Effector CD4-positive, alpha-beta T cell (primary cell): ENCODE measurements at regions not wholly inside any gene's neighbourhood (a gene's known extent, or its start where the extent isn't known, plus 50 kb on each side); places are given as distances from the start of the nearest gene placed in this dataset.

Experiments used
- DNase-seq: peaks from one replicate; pipeline ENCODE4 v3.0.0-alpha.2; 2020

DNA sequence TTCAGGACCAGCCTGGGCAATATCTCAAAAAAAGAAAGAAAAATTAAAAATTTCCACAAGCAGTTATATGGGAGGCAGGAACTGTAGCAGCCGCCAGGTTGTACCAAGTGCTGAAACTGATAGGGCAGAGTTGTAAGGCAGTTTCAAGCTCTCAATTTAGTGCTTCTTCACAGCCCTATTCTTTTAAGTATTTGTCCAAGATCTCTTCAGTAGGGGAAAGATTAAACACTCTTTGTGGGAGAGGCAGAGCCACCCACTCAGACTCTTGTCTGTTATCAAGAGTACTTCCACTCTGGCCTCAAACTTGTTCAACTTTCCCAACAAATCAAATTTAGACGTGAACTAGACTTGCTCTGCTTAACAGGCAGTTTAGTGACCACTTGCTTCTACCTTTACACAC lies 228.7 kb downstream of the REEP3 start:
- DNase-seq = no peak

DNA sequence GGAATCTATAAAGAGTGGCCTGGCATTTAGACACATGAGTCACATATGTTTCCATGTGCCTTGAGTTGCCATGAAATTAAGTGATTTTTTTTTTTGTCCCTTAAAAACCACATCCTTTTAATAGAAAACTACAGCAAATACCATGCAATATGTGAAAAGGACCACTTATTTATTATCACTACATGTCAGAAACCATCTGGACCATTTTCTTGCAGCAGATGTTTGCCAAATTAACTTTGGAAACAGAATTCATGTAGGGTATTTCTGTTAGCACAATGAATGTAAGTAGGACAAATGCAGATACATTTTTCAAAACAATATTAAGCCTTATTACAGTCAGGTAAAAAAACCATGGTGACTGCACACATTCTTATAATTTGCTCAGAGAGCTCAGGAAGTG lies 230.6 kb downstream of the REEP3 start:
- no peak for DNase-seq

DNA sequence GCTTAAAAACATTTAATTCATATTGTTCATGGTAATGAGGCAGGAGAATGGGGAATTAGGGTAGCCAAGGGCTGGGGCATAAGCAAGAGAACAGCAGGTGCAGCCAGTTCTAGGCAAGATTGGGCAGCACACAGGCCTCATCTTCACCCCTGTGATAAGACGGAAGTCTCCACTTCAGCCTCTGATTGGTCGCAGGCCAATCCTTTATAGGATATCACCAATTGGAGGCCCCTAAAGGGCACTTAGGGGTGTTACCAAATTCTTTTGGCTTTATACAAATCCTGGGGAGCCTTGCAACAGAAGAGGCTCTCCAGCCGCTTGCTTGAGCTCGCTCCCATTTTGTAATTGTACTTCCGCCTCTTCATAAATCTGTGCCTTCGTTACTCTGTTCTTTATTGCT lies 231.1 kb downstream of the REEP3 start:
- DNase-seq = no peak

DNA sequence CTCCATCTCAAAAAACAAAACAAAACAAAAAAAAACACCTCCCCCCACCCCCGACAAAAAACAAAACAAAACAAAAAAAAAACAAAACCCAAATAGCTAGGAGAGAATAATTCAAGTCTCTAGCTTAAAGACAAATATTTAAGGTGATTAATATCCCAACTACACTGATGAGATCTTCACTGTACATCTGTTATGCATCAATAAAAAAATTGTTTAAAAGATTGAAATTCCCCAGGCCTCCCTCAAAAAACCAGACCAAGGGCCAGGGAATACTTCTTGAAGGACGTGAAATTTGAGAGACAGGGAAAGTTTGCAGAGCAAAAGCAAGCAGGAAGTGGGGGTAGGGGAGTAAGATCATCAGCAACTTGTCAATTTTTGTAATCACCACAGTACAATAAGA lies 232.6 kb downstream of the REEP3 start:
- DNase-seq = no peak

GRCh38 chr10:63755441-63755840 lies 234.2 kb downstream of the REEP3 start:
- no peak for DNase-seq

DNA sequence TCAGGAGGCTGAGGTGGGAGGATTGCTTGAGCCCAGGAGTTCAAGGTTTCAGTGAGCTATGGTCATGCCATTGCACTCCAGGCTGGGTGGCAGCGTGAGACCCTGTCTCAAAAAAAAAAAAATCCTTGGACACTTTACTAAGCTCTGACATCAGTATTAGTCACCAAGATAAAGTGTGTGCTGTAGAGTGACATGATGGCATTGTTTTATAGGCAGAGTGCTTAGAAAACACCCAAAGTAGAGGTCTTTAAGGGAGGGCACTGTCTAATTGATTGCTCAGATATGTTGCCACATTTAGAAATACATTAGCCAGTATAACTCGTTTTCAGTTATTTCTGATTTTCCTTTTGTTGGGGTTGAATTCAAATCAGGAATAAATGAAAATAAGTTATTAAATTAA lies 235.9 kb downstream of the REEP3 start:
- DNase-seq = no peak

GRCh38 chr10:63758080-63758479 lies 236.9 kb downstream of the REEP3 start:
- DNase-seq = no peak

- no peak for DNase-seq
Observed at GRCh38 chr10:63759335-63759734, 238.1 kb downstream of the REEP3 start.

DNA sequence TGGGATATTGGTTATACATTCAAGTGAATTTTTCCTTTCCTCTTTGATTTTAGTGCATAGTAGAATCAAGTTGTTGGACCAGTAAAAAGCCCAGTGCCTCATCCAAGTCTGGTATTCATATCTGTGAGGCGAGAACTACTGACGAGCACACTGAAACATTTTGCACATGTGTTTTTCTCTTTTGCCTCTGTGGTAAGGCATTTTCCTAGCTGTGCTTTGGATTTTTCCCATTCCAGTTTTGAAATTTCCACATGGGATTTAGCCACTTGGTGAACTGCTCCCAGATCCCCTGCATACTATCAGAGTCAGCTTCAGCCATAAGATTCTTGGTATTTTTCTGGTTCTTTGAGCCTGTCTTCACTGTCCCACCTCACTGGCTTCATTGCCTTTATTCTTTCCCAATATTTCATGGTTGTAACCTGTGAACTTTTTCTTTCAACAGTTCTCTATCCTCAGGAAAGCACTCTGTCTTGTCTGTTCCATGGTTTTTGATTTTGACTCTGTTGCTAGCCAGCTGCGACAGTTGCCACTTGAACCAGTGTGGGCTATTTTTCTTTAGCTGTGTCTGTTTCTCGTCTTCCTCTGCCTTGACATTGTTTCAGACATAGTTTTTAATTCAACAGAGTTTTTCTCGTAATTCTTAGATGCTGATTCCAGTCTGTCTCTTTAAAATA lies 239.0 kb downstream of the REEP3 start:
- DNase-seq = no peak

DNA sequence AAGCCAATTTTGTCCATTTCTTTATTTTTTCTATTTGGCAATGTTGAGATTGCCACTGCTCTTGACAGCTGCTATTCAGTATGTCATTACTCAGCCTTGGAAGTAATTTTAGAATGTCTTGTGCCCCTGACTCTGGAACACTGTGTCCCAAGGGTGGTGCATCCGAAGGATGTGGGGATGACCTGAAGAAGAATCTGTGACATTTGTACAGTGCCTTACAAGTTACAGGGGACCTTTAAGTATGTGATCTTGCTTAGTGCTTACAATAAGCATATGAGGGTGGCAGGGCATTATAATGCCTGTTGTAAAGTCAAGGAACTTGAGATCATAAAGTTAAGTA lies 239.5 kb downstream of the REEP3 start:
- no peak for DNase-seq

DNA sequence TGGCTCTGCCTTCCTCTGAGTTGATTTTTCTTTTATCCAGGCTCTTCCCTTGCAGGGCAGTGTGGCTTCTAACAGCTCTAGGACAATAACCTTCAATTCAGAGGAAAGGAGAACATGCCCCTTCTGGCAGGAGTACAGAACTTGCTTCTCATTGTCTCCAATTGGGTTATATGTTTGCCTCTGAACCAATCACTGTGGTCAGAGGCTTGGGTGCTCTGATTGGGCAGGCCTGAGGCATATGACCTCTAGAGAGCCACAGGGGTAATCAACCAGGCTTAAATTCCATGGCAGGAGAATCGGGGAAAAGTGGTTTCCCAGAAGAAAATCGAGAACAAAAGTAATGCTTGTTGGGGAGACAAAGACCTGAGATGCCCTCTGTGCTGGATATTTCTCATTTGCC lies 240.0 kb downstream of the REEP3 start:
- DNase-seq = no peak

GRCh38 chr10:63763744-63764143 lies 242.5 kb downstream of the REEP3 start:
- no peak for DNase-seq

DNA sequence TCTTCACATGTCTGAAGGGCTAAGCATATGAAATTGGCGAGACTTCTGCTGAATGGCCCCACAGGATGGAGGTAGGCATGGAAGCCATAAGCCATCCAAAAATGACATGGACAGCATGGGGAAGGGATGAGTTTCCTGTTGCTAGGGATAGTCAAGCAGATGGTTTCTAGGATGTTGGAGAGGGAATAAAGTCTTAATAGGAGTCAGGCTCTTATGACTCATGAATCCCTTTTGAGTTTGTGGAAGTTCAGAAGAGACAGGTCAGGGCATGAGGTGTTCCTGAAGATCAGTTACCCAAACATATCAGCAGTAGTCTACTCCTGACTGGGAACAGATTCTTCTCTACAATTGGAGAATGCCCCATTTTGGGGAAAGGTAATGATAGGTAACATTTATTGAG lies 243.9 kb downstream of the REEP3 start:
- no peak for DNase-seq

DNA sequence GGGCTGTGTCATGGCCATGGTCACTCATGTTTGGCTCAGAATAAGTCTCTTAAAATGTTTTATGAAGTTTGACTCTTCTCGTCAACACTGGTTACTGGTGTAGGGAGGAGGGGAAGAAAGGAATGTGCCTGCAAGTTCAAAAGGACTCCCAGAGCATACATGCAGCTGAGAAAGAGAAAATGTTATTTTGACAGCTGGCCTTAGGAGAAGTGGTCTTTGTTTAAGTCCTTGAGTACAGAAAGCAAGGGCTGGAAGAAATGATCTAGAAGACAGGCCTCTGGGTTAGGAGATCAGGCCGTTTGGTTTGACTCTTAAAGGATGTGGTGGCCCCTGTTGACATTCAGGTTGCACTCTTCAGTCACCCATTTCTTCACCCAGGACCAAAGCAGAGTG lies 245.5 kb downstream of the REEP3 start:
- no peak for DNase-seq

GRCh38 chr10:63767138-63767801 lies 246.1 kb downstream of the REEP3 start:
- no peak for DNase-seq

DNA sequence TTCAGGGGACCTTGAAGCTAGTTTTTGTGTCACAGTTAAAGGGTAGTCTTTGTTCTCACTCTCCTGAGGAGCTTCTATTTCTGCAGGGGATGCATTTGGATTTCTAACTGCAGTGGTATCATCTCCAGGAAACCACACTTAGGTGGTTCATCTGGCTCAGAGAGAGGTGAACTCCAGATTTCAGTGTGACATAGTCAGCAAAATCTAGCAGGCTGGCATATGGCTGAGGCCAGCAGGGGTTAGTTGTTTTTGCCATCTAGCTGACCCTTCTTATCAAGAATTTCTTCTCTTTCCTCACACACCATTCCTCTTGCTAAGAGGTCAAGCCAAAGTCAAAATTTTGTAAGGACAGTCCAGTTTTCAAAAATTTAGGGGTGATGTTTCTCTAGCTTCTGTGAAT lies 248.2 kb downstream of the REEP3 start:
- no peak for DNase-seq

GRCh38 chr10:63770523-63770922 lies 249.3 kb downstream of the REEP3 start:
- no peak for DNase-seq

DNA sequence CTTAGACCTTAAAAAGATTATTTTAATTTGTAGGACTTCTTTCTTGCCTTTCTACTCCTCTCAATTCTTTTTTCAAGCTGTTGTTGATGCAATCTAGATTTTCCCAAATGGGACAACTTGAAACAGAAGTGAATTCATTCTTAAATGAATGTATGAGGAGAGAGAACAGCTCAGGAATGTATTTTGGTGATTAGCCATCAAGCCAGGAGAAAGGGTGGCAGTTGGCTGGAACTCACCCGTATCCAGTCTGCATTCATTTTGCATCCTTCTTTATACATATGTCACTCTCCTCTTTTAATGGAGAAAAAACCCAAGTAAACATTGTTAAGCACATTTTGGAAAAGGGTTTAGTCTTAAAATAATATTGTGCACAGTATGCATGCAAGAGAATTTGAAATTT lies 251.3 kb downstream of the REEP3 start:
- no peak for DNase-seq

DNA sequence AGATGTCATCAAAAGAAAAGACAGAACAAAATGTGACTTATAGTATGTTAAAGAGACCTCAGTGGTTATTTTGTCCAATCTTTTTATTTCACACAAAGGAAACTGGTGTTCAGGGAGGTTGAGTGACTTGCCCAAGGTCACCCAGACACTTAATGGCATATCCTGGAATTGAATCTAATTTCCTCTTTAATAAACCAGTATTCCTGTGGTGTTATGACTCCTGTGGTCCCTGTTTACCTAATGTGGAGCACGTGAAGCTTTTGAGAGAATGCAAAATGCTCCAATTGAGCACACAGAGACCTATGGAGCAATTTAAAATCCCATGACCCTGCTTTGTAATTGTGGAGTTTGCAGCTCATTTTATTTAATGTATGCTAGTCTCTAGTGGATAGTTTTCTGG lies 251.9 kb downstream of the REEP3 start:
- DNase-seq = no peak

DNA sequence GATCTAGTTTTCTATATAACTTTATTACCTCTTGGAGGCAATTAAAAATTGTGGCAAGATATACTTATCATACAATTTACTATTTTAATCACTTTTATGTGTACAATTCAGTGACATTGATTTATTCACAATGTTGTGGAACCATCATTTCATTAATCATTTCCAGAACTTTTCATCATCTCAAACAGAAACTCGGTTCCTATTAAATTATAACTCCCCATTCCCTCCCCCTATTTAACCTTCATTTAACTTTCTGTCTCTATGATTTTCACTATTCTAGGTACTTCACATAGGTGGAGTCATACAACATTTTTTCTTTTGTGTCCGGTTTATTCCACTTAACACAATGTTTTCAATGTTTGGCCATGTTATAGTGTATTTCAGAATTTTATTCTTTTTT lies 252.8 kb downstream of the REEP3 start:
- DNase-seq = no peak

- DNase-seq = no peak
Observed at GRCh38 chr10:63780101-63780500, 258.9 kb downstream of the REEP3 start.

- DNase-seq = no peak
Observed at GRCh38 chr10:63781226-63781625, 260.0 kb downstream of the REEP3 start.

DNA sequence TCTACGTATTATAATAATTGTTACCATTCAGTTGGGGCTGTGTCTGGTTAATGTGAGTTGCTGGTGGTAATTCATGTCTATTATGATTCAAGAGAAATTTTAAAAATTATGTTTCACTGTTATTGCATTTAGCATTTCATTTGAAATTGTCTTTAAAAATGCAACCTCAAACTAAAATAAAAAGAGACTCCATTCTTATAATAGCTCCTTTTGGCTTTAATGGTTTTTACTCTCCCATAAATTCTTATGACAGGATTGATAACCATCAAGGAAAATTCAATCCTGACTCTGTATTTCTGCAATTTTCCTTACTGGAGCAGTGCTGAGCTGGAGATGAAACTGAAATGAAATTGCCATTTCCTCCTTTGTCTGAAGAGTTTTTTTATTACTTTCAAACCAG lies 262.7 kb downstream of the REEP3 start:
- DNase-seq = no peak

DNA sequence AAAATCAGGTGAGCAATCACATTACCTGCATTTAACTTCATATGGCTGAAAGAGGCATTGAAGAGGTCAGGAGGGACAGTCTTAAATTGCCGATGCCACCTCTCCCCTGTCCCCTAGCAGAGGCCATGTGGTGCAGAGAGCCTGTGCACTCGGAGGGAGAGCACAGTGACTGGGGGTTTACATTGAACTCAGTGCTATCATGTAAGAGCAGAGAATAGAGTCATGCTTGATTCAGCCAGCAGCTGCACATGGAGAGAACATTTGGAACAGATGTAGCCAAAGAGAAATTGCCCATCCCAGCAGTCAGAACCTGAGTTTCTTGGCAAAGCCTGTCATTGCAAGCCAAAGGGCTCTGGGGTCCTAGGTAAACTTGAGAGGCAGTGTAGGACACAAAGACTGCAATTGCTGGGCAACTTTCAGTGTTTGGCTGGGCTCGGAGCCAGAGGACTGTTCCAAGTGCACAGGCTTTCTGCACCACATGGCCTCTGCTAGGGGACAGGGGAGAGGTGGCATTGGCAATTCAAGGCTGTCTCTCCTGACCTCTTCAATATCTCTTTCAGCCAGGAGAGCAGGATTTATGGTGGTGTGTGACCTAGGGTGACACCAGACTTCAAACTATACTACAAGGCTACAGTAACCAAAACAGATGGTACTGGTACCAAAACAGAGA lies 267.1 kb downstream of the REEP3 start:
- no peak for DNase-seq
